GM10266 (cell line): ENCODE measurements at regions not wholly inside any gene's neighbourhood (a gene's known extent, or its start where the extent isn't known, plus 50 kb on each side); places are given as distances from the start of the nearest gene placed in this dataset.

Experiments
- DNase-seq: peaks from one replicate; pipeline ENCODE4 v3.0.0; 2012; ENCODE audit errors: extremely low spot score
- TF ChIP-seq, protein P1 (sequence below): IDR thresholded peaks from 2 replicates; pipeline ENCODE4 v1.5.1; 2012; ENCODE audit warnings: mild to moderate bottlenecking, low read depth; ENCODE audit not compliant: control insufficient read depth, insufficient read depth; ENCODE audit errors: missing control alignments

DNA sequence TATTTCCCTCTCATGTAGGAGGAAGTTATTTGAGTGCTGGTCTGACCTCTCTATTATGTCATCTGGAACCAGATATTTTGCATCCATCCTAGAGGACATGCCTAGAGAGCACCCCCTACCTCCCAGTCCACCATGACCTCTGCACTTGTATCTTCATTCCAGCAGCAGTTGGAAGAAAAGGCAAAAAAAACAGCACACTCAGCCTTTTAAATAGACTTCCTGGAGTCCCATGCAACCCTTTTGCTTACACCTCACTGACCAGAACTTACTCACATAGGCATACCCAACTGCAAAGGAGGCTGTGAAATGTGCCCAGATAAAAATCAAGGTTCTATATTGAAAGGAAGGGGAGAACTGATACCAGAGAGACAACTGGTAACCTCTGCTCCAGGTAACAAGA lies 92.3 kb upstream of the FHIT start:
- no peak for DNase-seq
- TF ChIP-seq, protein P1, sequence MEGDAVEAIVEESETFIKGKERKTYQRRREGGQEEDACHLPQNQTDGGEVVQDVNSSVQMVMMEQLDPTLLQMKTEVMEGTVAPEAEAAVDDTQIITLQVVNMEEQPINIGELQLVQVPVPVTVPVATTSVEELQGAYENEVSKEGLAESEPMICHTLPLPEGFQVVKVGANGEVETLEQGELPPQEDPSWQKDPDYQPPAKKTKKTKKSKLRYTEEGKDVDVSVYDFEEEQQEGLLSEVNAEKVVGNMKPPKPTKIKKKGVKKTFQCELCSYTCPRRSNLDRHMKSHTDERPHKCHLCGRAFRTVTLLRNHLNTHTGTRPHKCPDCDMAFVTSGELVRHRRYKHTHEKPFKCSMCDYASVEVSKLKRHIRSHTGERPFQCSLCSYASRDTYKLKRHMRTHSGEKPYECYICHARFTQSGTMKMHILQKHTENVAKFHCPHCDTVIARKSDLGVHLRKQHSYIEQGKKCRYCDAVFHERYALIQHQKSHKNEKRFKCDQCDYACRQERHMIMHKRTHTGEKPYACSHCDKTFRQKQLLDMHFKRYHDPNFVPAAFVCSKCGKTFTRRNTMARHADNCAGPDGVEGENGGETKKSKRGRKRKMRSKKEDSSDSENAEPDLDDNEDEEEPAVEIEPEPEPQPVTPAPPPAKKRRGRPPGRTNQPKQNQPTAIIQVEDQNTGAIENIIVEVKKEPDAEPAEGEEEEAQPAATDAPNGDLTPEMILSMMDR = no peak

DNA sequence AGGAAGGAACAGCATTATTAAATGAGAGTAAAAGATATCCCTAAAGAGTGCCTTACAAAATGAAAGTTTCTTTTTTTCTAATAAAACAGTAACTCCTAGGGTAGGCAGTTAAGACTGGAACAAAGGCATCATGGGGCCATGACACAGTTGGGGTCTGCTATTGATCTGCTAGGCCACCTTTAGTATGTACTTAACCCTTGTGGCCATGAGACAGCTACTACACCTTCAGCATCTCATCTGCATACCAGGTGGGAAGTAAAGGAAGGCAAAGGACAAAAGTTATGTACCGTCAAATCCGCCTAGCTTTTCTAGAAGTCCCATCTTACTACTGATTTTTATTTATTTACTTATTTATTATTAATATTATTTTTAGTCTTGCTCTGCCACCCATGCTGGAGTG lies 93.8 kb upstream of the FHIT start:
- TF ChIP-seq, protein P1 = no peak
- DNase-seq = no peak

DNA sequence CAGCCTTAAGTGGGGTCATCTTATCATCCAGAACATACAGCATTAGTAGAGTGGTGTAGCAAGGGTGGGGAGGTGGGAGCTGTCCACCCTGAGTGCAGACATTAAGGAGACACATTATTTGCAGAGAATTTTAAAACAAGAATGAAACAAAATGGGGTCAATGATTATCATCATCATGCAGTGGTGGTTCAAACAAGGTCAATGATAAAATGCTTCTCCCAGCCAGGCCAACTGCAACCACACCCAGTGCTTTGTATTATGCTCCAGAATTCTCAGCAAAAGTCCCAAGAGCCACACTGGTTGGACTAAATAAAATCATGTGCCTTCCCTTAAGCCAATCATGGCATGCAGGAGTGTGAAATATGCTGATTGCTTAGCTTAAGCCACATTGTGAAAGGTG lies 96.7 kb upstream of the FHIT start:
- no peak for DNase-seq
- TF ChIP-seq, protein P1 = no peak

DNA sequence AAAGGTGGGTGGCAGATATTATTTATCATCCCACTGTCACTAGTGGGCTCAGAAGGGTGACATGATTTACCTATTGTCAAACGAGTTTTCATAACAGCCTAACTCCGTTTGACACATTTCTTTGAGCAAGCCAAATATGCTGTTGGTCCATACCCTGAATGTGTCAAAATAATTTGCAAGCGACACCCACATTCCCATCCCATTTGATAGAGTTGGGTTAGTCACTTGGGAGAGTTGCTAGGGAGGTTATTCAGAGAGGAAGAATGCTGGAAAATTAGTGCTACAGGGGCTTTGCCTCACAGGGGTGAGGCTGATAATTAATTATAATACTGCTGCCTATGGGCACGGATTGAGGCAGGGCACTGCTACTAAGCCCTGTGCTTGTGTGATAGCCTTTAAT lies 98.5 kb upstream of the FHIT start:
- DNase-seq = no peak
- TF ChIP-seq, protein P1 = no peak

DNA sequence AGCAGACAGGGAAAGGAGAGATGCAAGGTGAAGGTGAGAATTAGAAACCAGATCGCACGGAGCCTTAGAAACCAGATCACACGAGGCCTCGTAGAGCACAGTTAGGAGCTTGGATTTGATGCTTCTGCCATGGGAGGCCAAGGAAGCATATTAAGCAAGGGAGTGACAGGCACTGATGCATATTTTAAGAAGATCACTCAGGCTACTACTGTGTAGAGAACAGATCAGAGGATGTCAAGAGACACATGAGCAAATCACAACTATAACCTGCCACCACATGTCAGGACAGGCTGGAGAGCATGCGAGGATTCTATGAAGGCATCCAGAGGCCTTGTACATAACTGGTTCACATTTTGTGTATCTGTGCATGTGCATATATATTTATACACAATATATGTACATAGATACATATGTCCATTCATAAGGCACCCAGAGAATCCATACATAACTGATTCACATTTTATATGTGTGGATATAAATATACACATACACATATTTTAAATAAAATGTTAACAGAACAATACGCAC lies 99.6 kb upstream of the FHIT start:
- DNase-seq = no peak
- TF ChIP-seq, protein P1 = no peak

DNA sequence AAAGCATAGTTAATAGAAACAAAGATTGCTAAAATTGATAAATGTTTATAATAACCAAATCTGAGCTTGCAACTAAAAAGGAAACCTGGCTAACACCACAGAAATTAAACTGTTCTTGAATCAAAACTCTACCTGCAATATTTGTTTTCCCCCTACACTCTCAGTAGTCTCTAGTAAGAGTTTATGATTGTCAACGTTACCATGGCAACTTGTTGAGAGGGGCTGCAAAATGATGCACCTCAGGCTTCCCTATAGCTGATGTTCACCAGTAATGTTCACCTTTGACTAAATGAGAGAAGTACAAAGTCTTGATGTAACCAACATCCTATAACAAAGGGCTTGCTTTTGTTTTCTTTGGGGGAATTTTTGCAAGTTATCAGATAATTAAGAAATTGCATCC lies 101.1 kb upstream of the FHIT start:
- TF ChIP-seq, protein P1 = no peak
- no peak for DNase-seq

DNA sequence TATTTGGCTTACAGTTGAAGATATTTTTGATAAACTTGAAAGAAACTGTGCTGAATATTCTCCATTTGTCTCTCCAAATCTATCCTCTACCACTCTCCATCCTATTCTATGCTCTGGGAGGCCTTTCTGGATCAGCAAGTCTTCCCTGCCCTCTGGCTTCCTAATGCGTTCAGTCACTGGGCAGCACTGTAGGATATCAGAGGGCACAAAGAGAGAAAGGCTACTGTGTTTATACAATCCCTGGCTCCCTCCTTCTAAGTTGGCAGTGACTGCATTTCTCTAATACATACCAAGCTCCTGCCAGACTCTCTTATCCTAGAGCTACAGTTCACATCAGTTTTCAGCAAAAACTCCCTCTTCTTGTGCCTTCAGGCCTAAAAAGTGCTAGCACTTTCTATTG lies 102.1 kb upstream of the FHIT start:
- DNase-seq = no peak
- TF ChIP-seq, protein P1 = no peak

DNA sequence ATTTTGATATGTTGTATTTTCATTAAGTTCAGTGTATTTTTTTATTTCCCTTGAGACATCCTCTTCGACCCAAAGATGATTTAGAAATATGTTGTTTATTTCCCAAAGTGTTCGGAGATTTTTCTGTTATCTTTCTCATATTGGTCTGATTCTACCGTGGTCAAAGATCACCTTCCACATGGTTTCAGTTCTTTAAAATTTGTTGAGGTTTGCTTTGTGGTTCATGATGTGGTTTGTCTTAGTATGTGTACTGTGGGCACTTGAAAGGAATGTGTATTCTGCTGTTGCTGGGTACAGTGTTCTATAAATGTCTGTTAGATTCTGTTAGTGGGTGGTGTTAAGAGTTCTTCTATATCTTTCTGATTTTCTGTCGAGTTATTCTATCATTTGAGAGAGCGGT lies 103.4 kb upstream of the FHIT start:
- TF ChIP-seq, protein P1 = no peak
- no peak for DNase-seq
